ENCODE measurements at regions not wholly inside any gene's neighbourhood (a gene's known extent, or its start where the extent isn't known, plus 50 kb on each side); places are given as distances from the start of the nearest gene placed in this dataset.
"Not testable (repeated sequence)": the region's sequence is repeated elsewhere in the genome, so short reads cannot be mapped to it uniquely, and the experiment has no call there.

GRCh38 chr2:55773651-55774050 is 80.0 kb upstream of the PNPT1 start:
- H3K27ac ChIP-seq, H3K4me3 ChIP-seq: not testable (repeated sequence)

- no peak overlapping the region for H3K27ac ChIP-seq
- no peak overlapping the region for H3K4me3 ChIP-seq
Observed at GRCh38 chr2:55772109-55772980, 78.7 kb upstream of the PNPT1 start.

GRCh38 chr2:55771612-55772011 is 78.0 kb upstream of the PNPT1 start:
- H3K4me3 ChIP-seq: no peak overlapping the region
- no peak overlapping the region for H3K27ac ChIP-seq

GRCh38 chr2:55768991-55769390 is 75.3 kb upstream of the PNPT1 start:
- no peak overlapping the region for H3K27ac ChIP-seq
- no peak overlapping the region for H3K4me3 ChIP-seq

GRCh38 chr2:55766947-55767346 is 73.3 kb upstream of the PNPT1 start:
- Histone ChIP-seq H3K4me3 (no peak overlapping the region), H3K27ac (no peak overlapping the region)

- not testable (repeated sequence) for H3K27ac ChIP-seq, H3K4me3 ChIP-seq
Observed at GRCh38 chr2:55765708-55766107, 72.1 kb upstream of the PNPT1 start.

GRCh38 chr2:55763721-55764120 is 70.1 kb upstream of the PNPT1 start:
- H3K27ac ChIP-seq: no peak overlapping the region
- H3K4me3 ChIP-seq: no peak overlapping the region

- H3K4me3 ChIP-seq: no peak overlapping the region
- H3K27ac ChIP-seq: peak overlapping the region in 5 of 21 experiments; percentile 35 to 56 (median 40)
Observed at GRCh38 chr2:55761526-55761925, 67.9 kb upstream of the PNPT1 start.

- Histone ChIP-seq H3K4me3 (no peak overlapping the region), H3K27ac (peak overlapping the region in 1 of 21 experiments; percentile 35)
Observed at GRCh38 chr2:55761024-55761423, 67.4 kb upstream of the PNPT1 start.

GRCh38 chr2:55760125-55760524 is 66.5 kb upstream of the PNPT1 start:
- H3K27ac ChIP-seq: no peak overlapping the region
- H3K4me3 ChIP-seq: no peak overlapping the region

- no peak overlapping the region for H3K27ac ChIP-seq
- H3K4me3 ChIP-seq: no peak overlapping the region
Observed at GRCh38 chr2:55759271-55759921, 65.8 kb upstream of the PNPT1 start.

GRCh38 chr2:55751966-55752365 is 58.3 kb upstream of the PNPT1 start:
- no peak overlapping the region for H3K27ac ChIP-seq
- no peak overlapping the region for H3K4me3 ChIP-seq

GRCh38 chr2:55743583-55743982 is 49.9 kb upstream of the PNPT1 start:
- Histone ChIP-seq H3K4me3 (no peak overlapping the region), H3K27ac (no peak overlapping the region)

Measured in skin epidermis (tissue), 12 donors.